HepG2 (cell line): ENCODE measurements at regions not wholly inside any gene's neighbourhood (a gene's known extent, or its start where the extent isn't known, plus 50 kb on each side); places are given as distances from the start of the nearest gene placed in this dataset.

ENCODE experiments used
- BCLAF1 ChIP-seq: fragments of 450-650 bp; IDR thresholded peaks from 2 replicates; pipeline ENCODE4 v1.6.1; 2017; ENCODE audit warnings: mild to moderate bottlenecking
- BORCS8-MEF2B ChIP-seq: sonication (generic); formaldehyde crosslinking; IDR thresholded peaks from 2 replicates; pipeline ENCODE4 v1.8.0; 2022; ENCODE audit warnings: mild to moderate bottlenecking, missing genetic modification reagents
- HIVEP1 ChIP-seq: sonication (generic); formaldehyde crosslinking; IDR thresholded peaks from 2 replicates; pipeline ENCODE4 v1.4.0; 2020; ENCODE audit warnings: mild to moderate bottlenecking, missing genetic modification reagents
- LCORL ChIP-seq, 2 experiments: fragments of 450-650 bp in 1 of 2; sonication (generic) in 1 of 2; formaldehyde crosslinking in 1 of 2; IDR thresholded peaks; 2 replicates each; pipeline versions ENCODE4 v1.5.0 to v1.6.1; 2017 to 2020; ENCODE audit warnings: antibody characterized with exemption in 1 of 2, missing genetic modification reagents in 1 of 2
- PBX3 ChIP-seq: sonication (generic); formaldehyde crosslinking; IDR thresholded peaks from 2 replicates; pipeline ENCODE4 v1.8.1; 2023; ENCODE audit warnings: missing genetic modification reagents, inconsistent platforms, borderline replicate concordance
- PPARG ChIP-seq: conservative IDR thresholded peaks from 2 replicates; pipeline ENCODE4 v1.6.1; 2016; ENCODE audit warnings: missing biosample characterization, missing genetic modification reagents
- RERE ChIP-seq: IDR thresholded peaks from 2 replicates; pipeline ENCODE4 v1.6.1; 2016; ENCODE audit warnings: low read depth, missing genetic modification reagents, missing compliant biosample characterization
- SP140L ChIP-seq: sonication (generic); formaldehyde crosslinking; IDR thresholded peaks from 2 replicates; pipeline ENCODE4 v1.4.0; 2020; ENCODE audit warnings: missing genetic modification reagents, borderline replicate concordance
- TBL1XR1 ChIP-seq: fragments of 150-350 bp; IDR thresholded peaks from 2 replicates; pipeline ENCODE4 v1.6.1; 2014; ENCODE audit warnings: borderline replicate concordance, low read length; ENCODE audit not compliant: partially characterized antibody
- ZBED4 ChIP-seq: sonication (generic); formaldehyde crosslinking; IDR thresholded peaks from 2 replicates; pipeline ENCODE4 v1.4.0; 2020; ENCODE audit warnings: missing genetic modification reagents, borderline replicate concordance
- ZNF383 ChIP-seq: sonication (generic); formaldehyde crosslinking; IDR thresholded peaks from 2 replicates; pipeline ENCODE4 v1.4.0; 2020; ENCODE audit warnings: missing genetic modification reagents, mild to moderate bottlenecking, borderline replicate concordance
- ZNF670 ChIP-seq: sonication (generic); formaldehyde crosslinking; IDR thresholded peaks from 2 replicates; pipeline ENCODE4 v1.8.0; 2022; ENCODE audit warnings: mild to moderate bottlenecking, missing genetic modification reagents, borderline replicate concordance

GRCh38 chr2:16196687-16197503 lies 256.5 kb downstream of the MYCN start (continued):
- no peak for TF ChIP-seq BCLAF1
- TF ChIP-seq TBL1XR1: no peak
- TF ChIP-seq LCORL (IDR thresholded peaks at IDR 0.05): no peak
- TF ChIP-seq LCORL (CRISPR knock-in tag; IDR thresholded peaks at IDR 0.05): peak; percentile 95
- TF ChIP-seq ZNF383 (CRISPR knock-in tag): no peak
- TF ChIP-seq PPARG (CRISPR knock-in tag): peak; percentile 91
- peak; percentile 54; the same call in 1 of the 2 replicates for TF ChIP-seq ZBED4
- TF ChIP-seq PBX3: no peak
- no peak for TF ChIP-seq SP140L
- TF ChIP-seq RERE (CRISPR knock-in tag): no peak; the same call in 1 of the 2 replicates
- TF ChIP-seq ZNF670 (CRISPR knock-in tag): peak; percentile 86; the same call in 1 of the 2 replicates
- peak; percentile 61; the same call in 1 of the 2 replicates for TF ChIP-seq BORCS8-MEF2B (CRISPR knock-in tag)
- peak; percentile 91 for TF ChIP-seq HIVEP1 (CRISPR knock-in tag)
